Ishikawa (cell line): ENCODE measurements at regions not wholly inside any gene's neighbourhood (a gene's known extent, or its start where the extent isn't known, plus 50 kb on each side); places are given as distances from the start of the nearest gene placed in this dataset.

ENCODE experiments used
- CREB1 ChIP-seq: IDR thresholded peaks from 2 replicates; pipeline ENCODE4 v1.6.1; 2012; ENCODE audit warnings: low read depth
- EGR1 ChIP-seq: IDR thresholded peaks from 2 replicates; pipeline ENCODE4 v1.6.1; 2012
- EP300 ChIP-seq: IDR thresholded peaks from 2 replicates; pipeline ENCODE4 v1.6.1; 2012; ENCODE audit warnings: borderline replicate concordance
- FOXM1 ChIP-seq: IDR thresholded peaks from 2 replicates; pipeline ENCODE4 v1.6.1; 2012; ENCODE audit warnings: low read depth, borderline replicate concordance
- MAX ChIP-seq: IDR thresholded peaks from 2 replicates; pipeline ENCODE4 v1.6.1; 2012
- RAD21 ChIP-seq: IDR thresholded peaks from 2 replicates; pipeline ENCODE4 v1.6.1; 2012; ENCODE audit warnings: low read depth
- REST ChIP-seq: IDR thresholded peaks from 2 replicates; pipeline ENCODE4 v1.6.1; 2012; ENCODE audit warnings: low read depth, mild to moderate bottlenecking
- YY1 ChIP-seq: IDR thresholded peaks from 2 replicates; pipeline ENCODE4 v1.6.1; 2012; ENCODE audit warnings: low read depth

- TF ChIP-seq RAD21 (no peak), YY1 (no peak), FOXM1 (no peak), CREB1 (no peak), MAX (no peak), REST (no peak), EP300 (no peak), EGR1 (no peak)
These were observed 1905.8 kb upstream of the ACO1 start for GRCh38 chr9:30478684-30479083.
